Glomerular endothelial cell (primary cell): ENCODE measurements at regions not wholly inside any gene's neighbourhood (a gene's known extent, or its start where the extent isn't known, plus 50 kb on each side); places are given as distances from the start of the nearest gene placed in this dataset.
"Not testable (repeated sequence)": the region's sequence is repeated elsewhere in the genome, so short reads cannot be mapped to it uniquely, and the experiment has no call there.

Experiments used
- DNase-seq: peaks from one replicate; pipeline ENCODE4 v3.0.0-alpha.2; 2011; ENCODE audit warnings: low read depth, low spot score; ENCODE audit errors: extremely low read depth

- DNase-seq: no peak
Observed at GRCh38 chr21:15199414-15200383, 134.9 kb upstream of the NRIP1 start.

DNA sequence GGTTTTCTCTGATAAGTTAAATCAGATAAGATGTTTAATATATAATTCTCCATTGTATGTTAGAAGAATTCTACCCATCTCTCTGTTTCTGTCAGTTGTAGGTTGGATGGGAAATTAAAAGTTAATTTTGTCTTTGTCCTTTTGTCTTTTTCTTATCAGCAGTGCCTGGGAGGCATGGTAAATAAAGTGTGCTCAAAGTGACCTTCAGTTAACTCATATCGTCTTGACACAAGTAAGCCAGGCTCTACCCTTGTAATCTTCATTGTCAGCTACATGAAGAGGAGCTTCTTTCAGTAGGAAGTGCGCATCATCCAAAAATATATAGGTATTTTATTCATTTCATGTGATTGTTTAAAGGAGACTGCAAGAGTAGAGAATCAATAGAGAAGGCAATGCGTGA, 138.9 kb upstream of the NRIP1 start:
- DNase-seq: no peak

DNA sequence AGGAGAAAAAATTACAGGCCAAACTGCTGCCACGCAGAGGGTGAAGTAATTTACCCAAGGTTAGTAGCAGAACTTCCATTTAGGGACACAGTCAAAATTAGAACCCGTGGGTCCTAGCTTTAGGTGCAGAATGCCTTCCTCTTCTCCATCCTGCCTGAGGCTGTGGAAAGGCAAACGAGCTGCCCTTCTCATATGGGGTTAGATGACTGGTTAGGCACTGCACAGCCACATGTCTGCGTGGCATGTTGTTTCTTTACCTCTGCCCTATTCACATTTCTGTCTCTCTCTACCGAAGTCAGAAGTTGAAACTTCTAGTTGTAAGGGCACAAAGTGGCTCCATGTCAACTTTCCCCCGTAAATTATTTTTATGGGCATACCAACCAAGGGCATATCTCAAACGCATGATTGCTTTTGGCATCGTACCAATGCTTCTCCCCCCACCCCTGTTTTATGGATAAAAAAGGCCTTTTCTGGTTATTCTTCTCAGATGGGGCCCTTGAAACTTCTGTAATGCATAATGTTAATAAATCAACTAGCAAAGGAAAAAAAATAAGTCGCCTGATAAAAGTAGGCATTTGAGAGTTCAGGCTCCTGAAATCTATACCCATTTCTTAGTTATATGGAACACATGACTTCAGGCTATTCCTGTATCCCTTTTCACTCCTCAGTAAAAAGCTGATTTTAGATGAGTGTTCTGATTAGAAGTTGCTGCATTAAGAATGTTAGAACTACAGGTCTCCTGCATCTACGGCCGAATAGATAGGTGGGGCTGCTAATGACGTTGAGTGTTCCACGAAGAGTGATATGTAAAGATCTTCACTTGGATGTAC, 139.6 kb upstream of the NRIP1 start:
- no peak for DNase-seq

DNA sequence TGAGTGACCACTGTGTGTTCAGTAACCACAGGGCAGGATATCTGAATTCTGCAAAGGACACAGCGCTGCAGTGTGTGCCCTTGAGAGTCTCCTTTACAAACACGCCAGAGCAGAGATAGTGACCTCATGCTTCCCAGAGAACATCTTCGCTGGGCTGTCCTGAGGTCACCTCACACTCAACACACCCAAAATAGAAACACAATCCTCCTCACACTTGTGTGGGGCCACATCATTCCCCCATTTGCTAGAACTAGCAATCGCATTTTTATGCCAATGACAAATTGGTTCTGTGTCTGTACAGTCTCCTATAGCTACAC, 140.1 kb upstream of the NRIP1 start:
- DNase-seq: no peak

- no peak for DNase-seq
Observed at GRCh38 chr21:15206514-15206913, 141.7 kb upstream of the NRIP1 start.

GRCh38 chr21:15207231-15207630, 142.4 kb upstream of the NRIP1 start:
- DNase-seq: no peak

DNA sequence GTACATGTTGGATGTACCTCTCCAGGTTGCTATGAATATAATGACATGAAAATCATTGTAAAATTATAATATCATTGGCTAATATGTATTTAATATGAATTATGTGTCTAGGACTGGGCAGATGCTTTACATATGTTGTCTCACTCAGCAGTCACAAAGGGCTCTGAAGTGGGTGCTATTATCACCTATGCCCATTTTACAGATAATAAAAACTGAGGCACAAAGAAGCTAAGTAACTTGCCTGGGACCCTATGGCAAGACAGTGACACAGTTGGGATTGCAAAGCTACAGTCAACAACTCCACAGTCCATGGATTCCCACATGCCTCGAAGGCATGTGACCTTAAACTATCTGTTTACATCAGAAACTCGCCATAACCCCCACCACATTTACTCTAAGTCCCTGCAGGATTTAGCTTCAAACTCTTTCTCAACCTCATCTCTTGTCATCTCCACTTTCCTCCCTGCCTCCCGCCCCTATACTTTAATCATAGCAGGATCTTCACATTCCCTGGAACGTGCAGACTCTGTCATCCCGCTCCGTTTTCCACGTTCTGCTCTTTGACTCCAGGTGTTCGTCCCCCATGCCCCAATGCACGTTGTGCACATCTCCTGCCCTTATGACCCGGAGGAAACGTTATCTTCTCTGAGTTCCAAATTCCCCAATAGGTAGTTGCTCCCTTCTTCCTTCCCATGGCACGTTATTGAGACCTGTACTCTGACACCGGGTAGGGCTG, 143.0 kb upstream of the NRIP1 start:
- DNase-seq: no peak

DNA sequence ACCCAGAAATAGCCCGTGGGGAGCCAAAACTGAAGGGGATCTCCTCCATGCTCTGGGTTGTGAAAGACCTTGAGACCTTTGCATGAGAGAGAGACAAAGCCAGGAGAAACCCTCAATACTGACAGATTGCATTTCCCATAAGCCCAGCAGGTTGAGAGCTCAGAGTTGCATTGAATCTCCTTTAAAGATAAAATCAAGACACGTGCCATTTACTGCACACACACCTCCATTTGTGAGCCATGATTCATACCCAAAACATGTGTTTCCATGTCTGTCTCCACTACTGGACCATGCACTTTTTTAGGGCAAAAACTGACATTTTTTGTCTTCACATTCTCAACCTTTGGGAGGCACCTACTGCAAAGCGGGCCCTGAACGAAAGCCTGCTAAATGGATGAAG, 144.0 kb upstream of the NRIP1 start:
- DNase-seq: no peak

DNA sequence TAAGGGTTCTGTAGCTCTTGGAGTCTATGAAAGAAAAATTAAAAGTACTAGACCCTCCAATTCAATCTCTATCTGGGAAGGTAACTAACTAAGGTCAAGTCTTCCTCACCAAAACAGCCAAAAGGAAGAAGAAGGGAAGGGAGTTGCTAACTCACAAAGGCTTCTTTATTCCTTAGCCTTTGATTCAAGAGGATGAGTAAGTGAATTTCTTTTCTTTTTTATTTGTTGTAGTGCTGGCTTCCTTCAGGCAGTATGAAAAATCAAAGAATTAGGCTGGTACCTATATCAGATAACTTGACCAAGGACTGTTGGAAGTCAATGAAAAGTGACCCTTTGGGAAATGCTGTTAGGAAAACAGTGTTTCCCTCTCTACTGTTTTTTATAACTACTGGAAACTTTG, 144.4 kb upstream of the NRIP1 start:
- no peak for DNase-seq

GRCh38 chr21:15210235-15210678, 145.5 kb upstream of the NRIP1 start:
- DNase-seq: no peak

DNA sequence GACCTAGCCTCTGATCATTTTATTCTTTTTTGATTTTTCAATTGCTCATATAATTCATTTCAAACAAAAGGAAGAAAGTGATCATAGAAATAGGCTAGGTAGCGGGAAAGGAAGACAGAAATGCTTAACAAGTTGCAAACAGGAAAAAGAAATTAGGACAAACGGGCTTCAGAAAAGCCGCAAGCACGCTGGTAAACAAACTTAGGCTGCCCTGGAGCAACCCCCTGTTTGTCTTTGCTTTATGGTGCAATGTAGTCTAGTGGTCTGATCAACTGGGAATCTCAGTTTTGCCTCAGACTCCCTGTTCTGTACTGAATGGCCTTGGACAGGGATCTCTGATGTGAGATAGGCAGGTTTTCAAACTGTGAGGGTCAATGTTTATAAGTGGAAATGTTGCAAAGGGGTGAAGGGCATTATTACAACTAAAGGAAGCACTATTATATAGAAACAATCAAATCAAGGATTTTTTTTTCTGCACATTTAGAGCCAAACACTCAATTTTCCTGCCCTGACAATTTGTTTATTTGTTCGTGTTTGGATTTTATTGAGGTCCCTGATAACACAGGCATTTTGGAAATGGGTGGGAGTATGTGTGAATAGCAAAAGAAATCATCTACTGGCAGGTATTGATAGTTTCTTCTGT, 146.8 kb upstream of the NRIP1 start:
- no peak for DNase-seq

DNA sequence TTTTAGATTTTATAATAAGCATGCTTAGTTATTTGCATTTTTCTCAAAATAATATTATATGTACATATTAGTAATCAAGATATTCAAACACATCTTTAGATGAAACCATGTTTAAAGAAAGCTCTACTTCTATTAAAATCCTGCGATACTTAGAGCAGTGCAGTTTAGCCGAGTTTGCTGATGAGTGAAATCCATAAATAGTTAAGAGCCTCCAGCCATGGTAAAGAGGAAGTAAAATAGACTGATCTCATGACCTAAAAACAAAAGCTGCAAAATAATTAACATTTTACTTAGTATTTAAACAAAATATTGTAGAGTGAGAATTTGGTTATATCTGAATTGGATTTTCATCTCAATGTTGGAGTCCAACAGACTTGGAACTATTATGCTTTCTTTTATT, 147.4 kb upstream of the NRIP1 start:
- no peak for DNase-seq

- DNase-seq: not testable (repeated sequence)
Observed at GRCh38 chr21:15218476-15218875, 153.7 kb upstream of the NRIP1 start.

GRCh38 chr21:15219039-15219438, 154.2 kb upstream of the NRIP1 start:
- DNase-seq: no peak

DNA sequence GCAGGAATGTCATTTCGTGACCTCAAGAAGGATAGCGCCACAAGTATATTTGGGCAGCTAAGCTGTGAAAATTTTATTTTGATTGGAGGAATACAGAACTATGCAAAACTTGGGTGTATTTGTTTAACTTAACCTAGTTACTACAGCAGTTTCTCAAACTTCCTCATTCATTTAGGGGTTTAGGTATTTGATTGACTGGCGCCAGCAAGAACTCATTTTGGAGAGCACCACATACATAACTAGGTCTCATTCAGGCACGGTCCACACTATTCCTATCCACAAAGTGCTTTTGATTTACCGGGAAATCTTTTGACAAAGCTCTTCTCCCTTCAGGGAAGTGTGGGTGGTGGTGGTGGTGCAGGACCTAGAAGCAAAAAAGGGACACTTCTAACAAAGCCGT, 155.1 kb upstream of the NRIP1 start:
- no peak for DNase-seq

DNA sequence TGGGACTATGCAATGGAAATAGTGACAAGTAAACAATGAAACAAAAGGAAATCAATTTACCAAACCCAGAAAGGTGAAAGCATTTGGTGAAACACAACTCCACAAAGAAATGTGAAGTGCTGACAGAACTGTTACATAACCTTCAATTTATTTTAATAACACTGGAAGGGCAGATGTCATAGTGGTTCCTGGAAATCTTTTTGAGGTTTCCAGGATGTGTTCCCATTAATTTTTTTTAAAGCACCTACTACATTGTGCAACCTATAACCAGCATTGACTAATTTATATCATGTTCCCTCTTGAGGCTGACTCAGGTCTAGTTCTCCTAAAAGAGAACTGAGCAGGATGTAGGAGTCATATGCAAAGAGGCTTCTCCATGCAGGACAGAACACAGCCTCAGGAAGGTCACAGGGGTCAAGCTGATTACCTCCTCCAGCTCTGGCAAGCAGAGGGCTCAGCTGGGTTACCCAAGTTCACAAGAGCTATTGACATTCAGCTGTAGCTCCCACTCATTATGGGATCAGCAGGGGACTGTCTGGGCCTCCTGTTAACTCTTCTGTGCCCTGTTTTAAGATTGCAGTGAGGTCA, 157.1 kb upstream of the NRIP1 start:
- no peak for DNase-seq

GRCh38 chr21:15222707-15223106, 157.9 kb upstream of the NRIP1 start:
- DNase-seq: no peak

DNA sequence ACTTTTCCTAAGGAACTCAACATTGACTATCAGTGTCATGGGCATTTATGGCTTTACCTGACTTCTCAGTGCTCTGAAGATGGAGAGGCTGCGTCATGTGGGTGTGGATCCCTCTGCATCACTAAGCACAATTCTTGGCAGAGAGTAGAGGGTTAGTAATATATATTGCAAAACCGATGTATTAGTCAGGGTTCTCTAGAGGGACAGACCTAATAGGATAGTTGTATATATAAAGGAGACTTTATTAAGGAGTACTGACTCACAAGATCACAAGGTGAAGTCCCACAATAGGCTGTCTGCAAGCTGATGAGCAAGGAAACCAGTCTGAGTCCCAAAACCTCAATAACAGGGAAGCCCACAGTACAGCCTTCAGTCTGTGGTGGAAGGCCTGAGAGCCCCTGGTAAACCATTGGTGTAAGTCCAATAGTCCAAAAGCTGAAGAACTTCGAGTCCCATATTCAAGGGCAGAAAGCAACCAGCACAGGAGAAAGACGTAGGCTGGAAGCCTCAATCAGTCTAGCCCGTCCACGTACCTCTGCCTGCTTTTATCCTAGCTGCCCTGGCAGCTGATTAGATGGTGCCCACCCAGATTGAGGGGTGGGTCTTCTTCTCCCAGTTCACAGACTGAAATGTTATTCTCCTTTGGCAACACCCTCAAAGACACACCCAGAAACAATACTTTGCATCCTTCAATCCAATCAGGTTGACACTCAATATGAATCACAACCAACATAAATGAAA, 159.7 kb upstream of the NRIP1 start:
- no peak for DNase-seq

GRCh38 chr21:15227919-15228318, 163.1 kb upstream of the NRIP1 start:
- no peak for DNase-seq

- no peak for DNase-seq
Observed at GRCh38 chr21:15229390-15229789, 164.6 kb upstream of the NRIP1 start.
